KOPT-K1 (cell line): ENCODE measurements at regions not wholly inside any gene's neighbourhood (a gene's known extent, or its start where the extent isn't known, plus 50 kb on each side); places are given as distances from the start of the nearest gene placed in this dataset.
"Not testable (repeated sequence)": the region's sequence is repeated elsewhere in the genome, so short reads cannot be mapped to it uniquely, and the experiment has no call there.

Source experiments
- H3K27ac ChIP-seq: fragments of 200-600 bp; sonication (generic); 2 replicates; pipeline ENCODE4 v1.5.1; 2016; ENCODE audit warnings: antibody characterized with exemption, mild to moderate bottlenecking, low read depth, low read length; ENCODE audit not compliant: poor library complexity, severe bottlenecking
- H3K36me3 ChIP-seq: fragments of 200-600 bp; sonication (generic); 2 replicates; pipeline ENCODE4 v1.5.1; 2017; ENCODE audit warnings: antibody characterized with exemption, mild to moderate bottlenecking, low read length, moderate library complexity; ENCODE audit not compliant: insufficient read depth
- H3K9me3 ChIP-seq: fragments of 200-600 bp; sonication (generic); 2 replicates; pipeline ENCODE4 v1.5.1; 2017; ENCODE audit warnings: antibody characterized with exemption, low read length, mild to moderate bottlenecking; ENCODE audit not compliant: insufficient read depth, poor library complexity, severe bottlenecking

DNA sequence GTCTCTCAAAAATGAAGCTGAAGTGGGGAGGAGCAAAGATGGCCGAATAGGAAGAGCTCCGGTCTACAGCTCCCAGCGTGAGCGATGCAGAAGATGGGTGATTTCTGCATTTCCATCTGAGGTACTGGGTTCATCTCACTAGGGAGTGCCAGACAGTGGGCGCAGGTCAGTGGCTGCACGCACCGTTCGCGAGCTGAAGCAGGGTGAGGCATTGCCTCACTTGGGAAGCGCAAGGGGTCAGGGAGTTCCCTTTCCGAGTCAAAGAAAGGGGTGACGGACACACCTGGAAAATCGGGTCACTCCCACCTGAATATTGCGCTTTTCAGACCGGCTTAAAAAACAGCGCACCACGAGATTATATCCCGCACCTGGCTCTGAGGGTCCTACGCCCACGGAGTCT, 132.8 kb downstream of the RSL24D1 start:
- H3K9me3 ChIP-seq, H3K27ac ChIP-seq, H3K36me3 ChIP-seq: not testable (repeated sequence)

DNA sequence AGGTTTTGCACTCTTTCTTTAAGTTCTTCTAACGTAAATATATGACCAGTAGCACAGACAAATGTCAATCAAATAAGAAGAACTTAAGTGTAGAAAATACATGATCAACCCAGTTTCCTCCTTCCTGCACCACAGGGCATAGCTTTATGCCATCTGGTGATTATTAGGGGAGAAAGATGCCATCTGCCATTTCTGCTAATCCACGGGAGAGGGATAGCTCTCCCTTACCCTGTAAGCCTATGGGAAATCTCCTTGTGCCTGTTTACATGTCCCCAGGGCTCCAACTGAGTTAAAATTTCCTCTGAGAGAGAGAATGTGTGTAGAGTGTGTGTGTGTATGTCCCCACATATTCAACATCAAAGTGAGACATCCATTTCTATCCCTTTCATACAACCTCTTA, 135.9 kb downstream of the RSL24D1 start:
- Histone ChIP-seq H3K27ac (no peak overlapping the region), H3K36me3 (no peaks in the 10 kb centered on the region), H3K9me3 (no peaks in the 10 kb centered on the region)

DNA sequence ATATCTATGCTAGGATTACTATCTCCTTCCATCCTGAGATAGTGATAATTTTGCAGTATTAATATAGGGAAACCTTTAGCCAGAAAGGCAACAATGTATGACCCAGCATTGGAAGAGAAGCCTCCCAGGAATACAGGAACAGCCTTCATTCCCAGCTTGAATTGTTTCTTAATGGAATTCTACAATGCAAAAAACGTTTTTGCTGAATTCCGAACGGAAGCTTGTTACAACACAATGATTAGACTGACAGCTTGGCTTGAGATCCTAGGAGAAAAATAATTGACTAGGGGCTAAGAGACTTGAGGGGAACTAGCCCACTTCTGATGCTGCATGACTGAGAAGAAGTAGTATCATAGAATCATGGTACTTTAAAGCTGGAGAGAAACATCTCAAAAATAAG, 140.2 kb downstream of the RSL24D1 start:
- H3K9me3 ChIP-seq: no peaks in the 10 kb centered on the region
- H3K27ac ChIP-seq: no peak overlapping the region
- H3K36me3 ChIP-seq: no peaks in the 10 kb centered on the region

DNA sequence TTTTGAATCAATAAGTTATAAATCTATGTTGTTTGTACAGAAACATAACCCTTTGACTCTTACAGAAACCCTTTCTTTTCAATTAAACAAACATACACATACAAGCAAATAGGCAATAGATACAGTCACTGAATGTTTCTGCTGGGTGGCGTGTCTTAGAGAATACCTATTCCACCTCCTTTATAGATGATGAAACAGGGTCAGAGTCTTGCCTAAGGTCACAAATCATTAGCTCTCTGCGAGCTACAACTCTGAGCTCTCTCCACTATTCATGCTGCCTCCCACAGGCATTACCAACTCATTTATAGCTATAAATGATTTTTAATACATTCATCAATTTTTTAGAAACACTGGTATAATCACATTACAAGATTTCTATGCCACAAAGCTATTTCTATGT, 152.6 kb downstream of the RSL24D1 start:
- Histone ChIP-seq H3K27ac (no peak overlapping the region), H3K36me3 (no peaks in the 10 kb centered on the region), H3K9me3 (no peaks in the 10 kb centered on the region)

DNA sequence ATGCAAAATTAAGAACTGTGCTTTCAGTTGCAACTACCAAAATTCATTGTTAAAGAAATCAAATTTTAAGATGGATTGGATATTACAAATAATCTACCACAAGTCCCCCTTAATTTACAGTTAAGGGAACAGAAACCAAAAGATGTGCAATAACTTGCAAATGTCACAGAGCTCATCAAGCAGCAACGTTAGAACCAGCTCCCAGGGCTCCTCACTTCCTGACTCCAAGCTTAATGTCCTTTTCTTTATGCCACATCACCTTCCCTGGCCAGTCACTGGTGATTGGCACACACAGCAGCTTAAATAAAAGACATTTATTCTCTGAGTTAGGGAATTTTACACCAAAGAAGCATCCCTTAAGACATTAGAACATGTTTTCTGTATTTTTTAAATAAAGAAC, 159.7 kb downstream of the RSL24D1 start:
- H3K36me3 ChIP-seq: no peaks in the 10 kb centered on the region
- H3K27ac ChIP-seq: no peak overlapping the region
- H3K9me3 ChIP-seq: no peaks in the 10 kb centered on the region

DNA sequence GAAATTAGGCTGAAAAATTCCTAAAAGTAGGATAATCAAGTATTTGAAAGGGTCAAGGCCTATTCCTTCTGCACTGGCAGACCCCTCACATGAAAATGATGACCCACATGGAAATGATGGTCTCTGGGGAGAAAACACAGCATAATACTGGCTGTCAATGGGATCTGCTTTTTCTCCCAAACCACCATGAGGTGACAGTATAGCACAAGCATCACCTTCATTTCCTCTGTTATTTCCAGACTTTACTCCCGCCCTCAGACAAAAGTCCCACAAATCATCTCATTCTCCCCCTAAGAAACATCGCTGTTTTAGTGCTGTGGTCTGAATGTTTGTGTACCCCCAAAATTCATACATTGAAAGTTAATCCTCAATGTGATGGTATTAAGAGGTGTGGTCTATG, 161.0 kb downstream of the RSL24D1 start:
- no peaks in the 10 kb centered on the region for H3K36me3 ChIP-seq
- no peak overlapping the region for H3K27ac ChIP-seq
- no peaks in the 10 kb centered on the region for H3K9me3 ChIP-seq

DNA sequence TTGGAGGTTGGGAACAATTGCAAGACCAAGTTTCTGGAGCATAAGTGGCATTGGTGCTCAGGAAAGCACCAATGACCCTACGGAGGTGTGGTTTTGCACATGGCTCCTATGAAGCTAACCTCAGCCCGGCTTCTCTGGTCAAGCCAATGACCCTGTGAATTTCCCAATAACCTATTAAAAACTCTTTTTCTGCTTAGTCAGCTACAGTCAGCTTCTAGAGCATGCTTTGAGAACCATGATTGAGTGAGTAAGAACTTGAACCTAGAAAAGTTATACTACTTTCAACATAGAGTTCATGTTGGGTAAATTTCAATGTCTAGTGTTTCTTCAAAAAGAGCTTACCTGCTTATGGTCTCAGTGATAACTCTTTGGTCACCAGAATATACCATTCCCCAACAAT, 163.2 kb downstream of the RSL24D1 start:
- H3K9me3 ChIP-seq: no peaks in the 10 kb centered on the region
- H3K36me3 ChIP-seq: no peaks in the 10 kb centered on the region
- H3K27ac ChIP-seq: no peak overlapping the region

DNA sequence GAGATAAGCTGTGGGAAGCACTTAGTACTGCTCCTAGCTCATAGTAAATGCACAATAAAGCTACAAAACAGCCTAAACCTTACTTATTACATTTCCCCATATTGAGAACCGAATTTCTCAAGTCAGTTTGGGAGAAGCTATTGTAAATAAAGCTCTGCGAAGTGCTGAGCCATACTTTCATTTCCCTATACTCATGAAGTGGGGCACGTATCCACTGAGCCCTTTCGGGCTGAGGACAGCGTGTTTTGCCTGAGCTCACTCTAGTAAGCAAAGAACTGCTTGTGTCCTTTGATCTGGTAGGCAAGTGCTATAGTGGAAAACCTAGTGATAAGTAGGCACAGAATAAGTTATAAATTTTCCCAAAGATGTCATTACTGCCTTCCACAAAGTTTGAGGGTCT, 165.0 kb downstream of the RSL24D1 start:
- Histone ChIP-seq H3K36me3 (no peaks in the 10 kb centered on the region), H3K9me3 (no peaks in the 10 kb centered on the region), H3K27ac (no peak overlapping the region)

DNA sequence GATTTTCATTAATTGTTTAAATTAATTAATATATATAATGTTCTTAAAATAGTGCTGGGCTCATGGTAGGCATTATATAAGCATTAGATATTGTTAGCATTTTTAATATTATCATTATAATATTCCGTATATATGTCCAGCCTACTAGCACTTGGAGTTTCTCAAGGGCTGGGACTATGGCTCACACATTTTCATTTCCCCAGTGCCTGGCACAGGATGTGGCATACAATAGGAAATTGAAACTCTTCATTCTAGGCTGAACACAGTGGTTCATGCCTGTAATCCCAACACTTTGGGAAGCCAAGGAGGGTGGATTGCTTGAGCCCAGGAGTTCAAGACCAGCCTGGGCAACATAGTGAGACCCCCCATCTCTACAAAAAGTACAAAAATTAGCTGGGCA, 170.4 kb downstream of the RSL24D1 start:
- Histone ChIP-seq H3K9me3 (no peaks in the 10 kb centered on the region), H3K27ac (no peak overlapping the region), H3K36me3 (no peaks in the 10 kb centered on the region)

DNA sequence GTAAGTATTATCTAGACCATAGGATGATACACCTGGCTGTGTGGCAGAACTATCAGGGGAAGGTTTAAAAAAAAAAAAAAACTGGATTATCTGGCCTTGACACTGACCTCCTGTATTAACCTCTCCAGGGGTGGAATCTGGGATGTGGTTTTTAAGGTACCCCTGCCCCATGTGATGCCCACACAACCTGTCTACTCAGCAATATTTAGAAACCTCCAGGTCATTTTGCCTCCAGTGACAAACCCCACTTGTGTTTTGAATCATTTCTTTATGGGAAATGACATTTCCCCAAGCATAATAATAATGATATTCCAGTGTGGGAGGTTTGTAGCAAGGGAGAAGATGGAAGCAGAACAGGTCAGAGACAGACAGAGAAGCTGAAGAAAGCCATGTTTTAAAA, 179.1 kb downstream of the RSL24D1 start:
- no peaks in the 10 kb centered on the region for H3K36me3 ChIP-seq
- H3K27ac ChIP-seq: no peak overlapping the region
- H3K9me3 ChIP-seq: no peaks in the 10 kb centered on the region

DNA sequence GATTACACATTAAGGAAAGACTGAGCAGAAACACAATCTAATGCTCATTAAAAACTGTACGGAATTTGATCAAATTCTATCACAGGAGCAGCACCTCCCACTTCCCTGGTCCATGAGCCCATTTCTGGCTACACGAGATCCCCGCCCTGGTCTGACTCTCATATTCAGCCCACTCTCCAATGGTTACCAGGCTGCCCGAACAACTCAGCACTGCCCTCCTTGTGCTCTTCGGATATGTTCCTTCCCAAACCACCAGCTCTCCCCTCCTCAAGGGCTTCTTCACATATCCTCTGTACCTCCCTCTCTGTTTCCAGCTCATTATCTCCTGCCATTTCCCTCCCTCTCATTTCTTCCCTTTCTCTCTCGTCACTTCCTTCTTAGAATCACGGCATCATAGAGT, 180.5 kb downstream of the RSL24D1 start:
- no peak overlapping the region for H3K27ac ChIP-seq
- no peaks in the 10 kb centered on the region for H3K9me3 ChIP-seq
- no peaks in the 10 kb centered on the region for H3K36me3 ChIP-seq

DNA sequence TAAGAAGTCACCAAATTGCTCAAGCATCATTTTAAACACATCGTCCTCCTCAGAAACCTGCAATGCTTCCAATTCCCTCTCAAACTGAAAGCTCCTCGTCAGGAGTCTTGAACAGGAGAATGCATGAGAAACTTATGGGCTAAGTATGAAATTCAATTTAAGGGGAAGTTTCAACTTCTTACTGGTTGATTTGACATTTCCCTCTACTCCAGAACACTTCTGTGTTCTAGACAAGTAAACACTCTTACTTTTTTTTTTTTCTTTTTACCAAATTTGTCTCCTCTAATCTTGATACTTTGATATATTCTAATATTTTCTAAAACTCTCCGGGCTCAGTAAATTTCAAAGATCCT, 181.7 kb downstream of the RSL24D1 start:
- no peak overlapping the region for H3K27ac ChIP-seq
- no peaks in the 10 kb centered on the region for H3K36me3 ChIP-seq
- no peaks in the 10 kb centered on the region for H3K9me3 ChIP-seq

DNA sequence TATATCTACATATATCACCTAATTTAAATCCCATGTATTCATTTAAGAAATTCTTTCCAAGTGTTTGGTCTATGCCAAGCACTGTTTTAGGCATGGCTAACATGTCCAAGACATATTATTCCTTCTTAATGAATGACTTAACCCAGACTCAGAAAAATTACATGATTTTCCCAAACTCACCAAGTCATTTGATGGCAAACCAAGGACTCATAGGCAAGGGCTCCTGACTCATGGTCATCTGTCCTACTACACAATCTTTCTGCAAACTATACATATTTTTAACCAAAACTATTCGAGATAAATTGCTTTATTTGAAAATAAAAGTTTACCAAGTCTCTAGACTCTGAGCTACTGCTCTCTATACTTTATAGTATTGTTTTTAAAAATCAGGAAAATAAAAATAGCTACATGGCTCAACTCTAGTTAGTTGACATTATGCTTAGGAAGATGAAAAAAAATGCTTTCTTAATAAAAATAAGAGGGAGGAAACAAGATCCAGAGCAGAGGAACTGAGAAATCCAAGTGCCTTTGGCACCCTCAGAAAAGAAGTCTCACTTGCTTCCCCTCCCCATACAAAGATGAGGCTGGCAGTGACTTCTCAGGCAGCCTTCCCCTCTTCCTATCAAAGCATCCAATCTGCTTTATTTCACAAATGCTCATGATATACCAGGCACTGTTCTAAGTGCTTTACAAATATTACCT, 182.2 kb downstream of the RSL24D1 start:
- Histone ChIP-seq H3K36me3 (no peaks in the 10 kb centered on the region), H3K9me3 (no peaks in the 10 kb centered on the region), H3K27ac (no peak overlapping the region)

DNA sequence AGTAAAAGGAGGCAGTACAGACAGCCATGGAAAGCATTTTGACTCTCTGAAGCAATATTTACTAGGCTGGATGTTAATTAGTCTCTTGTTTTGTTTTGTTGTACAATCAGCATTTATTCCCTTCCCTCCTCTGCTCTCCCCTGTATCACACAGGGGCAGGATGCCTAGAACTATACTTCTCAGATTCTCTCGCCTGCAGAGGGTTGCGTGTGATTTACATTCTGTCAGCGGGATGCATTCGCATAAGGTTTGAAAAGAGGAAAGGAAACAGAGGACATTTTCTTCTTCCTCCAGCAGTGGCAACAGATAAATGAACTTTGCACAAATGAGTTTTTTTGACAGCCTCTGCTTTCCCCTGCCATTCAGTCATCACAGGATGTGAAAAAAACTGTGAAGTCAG, 188.3 kb downstream of the RSL24D1 start:
- H3K36me3 ChIP-seq: no peaks in the 10 kb centered on the region
- H3K27ac ChIP-seq: no peak overlapping the region
- no peaks in the 10 kb centered on the region for H3K9me3 ChIP-seq

DNA sequence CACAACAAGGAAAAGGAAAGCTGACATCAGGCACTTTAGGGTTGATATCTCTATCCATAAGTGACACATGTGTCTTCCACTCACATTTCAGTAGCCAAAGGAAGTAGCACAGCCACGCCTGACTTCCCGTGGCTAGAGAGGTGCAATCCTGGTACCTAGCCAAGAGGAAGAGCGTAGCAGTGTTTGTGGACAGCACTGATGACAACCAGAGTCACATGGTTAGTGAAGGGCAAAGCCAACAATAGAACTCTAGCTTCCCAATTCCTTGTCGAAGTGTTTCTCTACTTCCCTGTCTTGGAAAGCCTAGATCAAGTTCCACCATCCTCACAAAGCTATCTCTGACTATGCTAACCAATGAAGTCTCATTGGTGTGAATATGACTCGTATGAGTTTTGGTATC, 189.2 kb downstream of the RSL24D1 start:
- H3K27ac ChIP-seq: no peak overlapping the region
- H3K9me3 ChIP-seq: no peaks in the 10 kb centered on the region
- no peaks in the 10 kb centered on the region for H3K36me3 ChIP-seq

DNA sequence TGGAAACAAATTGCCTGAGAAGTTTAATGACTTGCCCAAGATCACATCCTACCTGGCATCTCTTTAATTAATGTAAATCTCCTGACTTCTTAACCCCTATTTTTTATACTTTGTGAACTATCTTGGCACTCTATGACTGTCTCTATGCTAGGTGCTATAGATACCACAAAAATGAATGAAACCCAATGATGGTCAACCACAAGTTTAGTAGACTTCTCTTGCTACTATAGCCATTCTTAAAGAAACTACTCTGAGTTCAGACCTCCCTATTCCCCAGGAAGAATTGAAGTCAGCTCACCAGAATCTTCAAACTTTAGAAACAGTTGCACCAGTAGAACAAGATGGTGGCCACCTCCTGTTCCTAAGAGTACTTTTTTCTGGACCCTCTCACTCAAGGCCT, 191.1 kb downstream of the RSL24D1 start:
- Histone ChIP-seq H3K9me3 (no peaks in the 10 kb centered on the region), H3K27ac (no peak overlapping the region), H3K36me3 (no peaks in the 10 kb centered on the region)
